ENCODE measurements at regions not wholly inside any gene's neighbourhood (a gene's known extent, or its start where the extent isn't known, plus 50 kb on each side); places are given as distances from the start of the nearest gene placed in this dataset.

GRCh38 chr11:116317212-116317611, 455.6 kb downstream of the BUD13 start:
- Histone ChIP-seq H3K27me3 (no peaks in the 10 kb centered on the region), H3K9me3 (peaks cover 0 to 4% (median 0%) of the 10 kb centered on the region in 4 donors), H3K4me3 (no peak overlapping the region), H3K4me1 (peaks cover 0 to 21% (median 12%) of the 10 kb centered on the region in 4 donors), H3K27ac (no peak overlapping the region), H3K36me3 (no peaks in the 10 kb centered on the region)
- no peak for TF ChIP-seq POLR2A (IDR thresholded peaks at IDR 0.05)
- no peak for TF ChIP-seq CTCF (IDR thresholded peaks at IDR 0.05)
- no peak for TF ChIP-seq EP300 (IDR thresholded peaks at IDR 0.05)
- WGBS, 2 donors = 54 to 65% methylated on average over 3 of the region's 3 CpGs
- DNase-seq (ENCODE audit: low spot score in 2 of 2) = no peak

GRCh38 chr11:116314006-116314405, 458.8 kb downstream of the BUD13 start:
- Histone ChIP-seq H3K27ac (no peak overlapping the region), H3K27me3 (no peaks in the 10 kb centered on the region), H3K4me3 (no peak overlapping the region), H3K36me3 (no peaks in the 10 kb centered on the region), H3K9me3 (no peaks in the 10 kb centered on the region), H3K4me1 (peaks cover 0 to 22% (median 12%) of the 10 kb centered on the region in 4 donors)
- TF ChIP-seq CTCF (IDR thresholded peaks at IDR 0.05) (no peak), POLR2A (IDR thresholded peaks at IDR 0.05) (no peak), EP300 (IDR thresholded peaks at IDR 0.05) (no peak)
- DNase-seq (ENCODE audit: low spot score in 2 of 2) = no peak

- Histone ChIP-seq H3K4me1 (peaks cover 0 to 22% (median 12%) of the 10 kb centered on the region in 4 donors), H3K4me3 (no peak overlapping the region), H3K36me3 (no peaks in the 10 kb centered on the region), H3K9me3 (no peaks in the 10 kb centered on the region), H3K27ac (no peak overlapping the region), H3K27me3 (no peaks in the 10 kb centered on the region)
- TF ChIP-seq CTCF (IDR thresholded peaks at IDR 0.05) = no peak
- TF ChIP-seq POLR2A (IDR thresholded peaks at IDR 0.05) = no peak
- no peak for TF ChIP-seq EP300 (IDR thresholded peaks at IDR 0.05)
- WGBS, 2 donors = 12 to 26% methylated on average over 15 of the region's 15 CpGs
- DNase-seq (ENCODE audit: low spot score in 2 of 2) = peak; percentile 37 to 65
Measured at GRCh38 chr11:116312570-116313391, 460.0 kb downstream of the BUD13 start.

GRCh38 chr11:116311206-116311605, 461.6 kb downstream of the BUD13 start:
- Histone ChIP-seq H3K36me3 (no peaks in the 10 kb centered on the region), H3K27ac (no peak overlapping the region), H3K9me3 (no peaks in the 10 kb centered on the region), H3K4me1 (peaks cover 0 to 22% (median 12%) of the 10 kb centered on the region in 4 donors), H3K4me3 (no peak overlapping the region), H3K27me3 (no peaks in the 10 kb centered on the region)
- 46 to 67% methylated on average over 2 to 3 of the region's 3 CpGs for WGBS, 2 donors
- no peak for DNase-seq (ENCODE audit: low spot score in 2 of 2)
- TF ChIP-seq CTCF (IDR thresholded peaks at IDR 0.05) (no peak), EP300 (IDR thresholded peaks at IDR 0.05) (no peak), POLR2A (IDR thresholded peaks at IDR 0.05) (no peak)

- Histone ChIP-seq H3K9me3 (no peaks in the 10 kb centered on the region), H3K27me3 (no peaks in the 10 kb centered on the region), H3K27ac (no peak overlapping the region), H3K36me3 (no peaks in the 10 kb centered on the region), H3K4me1 (peaks cover 0 to 22% (median 12%) of the 10 kb centered on the region in 4 donors), H3K4me3 (no peak overlapping the region)
- no peak for DNase-seq (ENCODE audit: low spot score in 2 of 2)
- 80 to 82% methylated on average over 6 of the region's 6 CpGs for WGBS, 2 donors
- TF ChIP-seq CTCF (IDR thresholded peaks at IDR 0.05) = no peak
- TF ChIP-seq POLR2A (IDR thresholded peaks at IDR 0.05) = no peak
- no peak for TF ChIP-seq EP300 (IDR thresholded peaks at IDR 0.05)
Measured at GRCh38 chr11:116310698-116311097, 462.1 kb downstream of the BUD13 start.
